ENCODE measurements at regions not wholly inside any gene's neighbourhood (a gene's known extent, or its start where the extent isn't known, plus 50 kb on each side); places are given as distances from the start of the nearest gene placed in this dataset.

GRCh38 chr1:83760226-83761021 is 238.5 kb downstream of the TTLL7 start:
- TF ChIP-seq GATA3 (IDR thresholded peaks at IDR 0.05; ENCODE audit: low read depth, low read length): no peak
- TF ChIP-seq GATA2 (IDR thresholded peaks at IDR 0.05; ENCODE audit: low read depth, low read length): no peak
